ENCODE measurements at regions not wholly inside any gene's neighbourhood (a gene's known extent, or its start where the extent isn't known, plus 50 kb on each side); places are given as distances from the start of the nearest gene placed in this dataset.

- WGBS (ENCODE audit: insufficient coverage, low coverage, missing lambda C conversion rate): 6% methylated on average over 1 of the region's 1 CpG
- Histone ChIP-seq H3K4me1 (replicated peaks in 1 of 2; ENCODE audit: control insufficient read depth in 2 of 2, insufficient read depth in 2 of 2, low read length in 2 of 2) (no peaks in the 10 kb centered on the region), H3K27me3 (ENCODE audit: control insufficient read depth in 2 of 2, insufficient read depth in 2 of 2, low read length in 2 of 2) (no peaks in the 10 kb centered on the region), H3K9me1 (ENCODE audit: control insufficient read depth, insufficient read depth, low read length) (no peaks in the 10 kb centered on the region), H3K79me2 (ENCODE audit: control insufficient read depth, insufficient read depth, low read length) (no peaks in the 10 kb centered on the region), H3K36me3 (ENCODE audit: control insufficient read depth, insufficient read depth, low read length) (no peaks in the 10 kb centered on the region), H4K20me1 (replicated peaks; ENCODE audit: control insufficient read depth, insufficient read depth, low read length) (no peaks in the 10 kb centered on the region), H3K27ac (ENCODE audit: extremely low read depth, low read depth, low read length) (no peak overlapping the region), H3K4me2 (ENCODE audit: insufficient read depth, low read length) (no peak overlapping the region), H2AFZ (ENCODE audit: low read depth, low read length) (no peak overlapping the region), H3K9me3 (replicated peaks; ENCODE audit: control insufficient read depth, insufficient read depth, low read depth, low read length) (no peaks in the 10 kb centered on the region), H3K9ac (ENCODE audit: insufficient read depth in 1 of 2, low read depth in 2 of 2, low read length in 2 of 2) (no peak overlapping the region), H3K4me3 (no peak overlapping the region)
- DNase-seq (ENCODE audit: extremely low read depth in 1 of 4, low spot score in 3 of 4) (no peak), FAIRE-seq (no peak), ATAC-seq (no peak)
- in situ Hi-C loops (cut with MboI): no loop called here
- CTCF ChIA-PET (ENCODE audit: low intra/inter-chr PET ratio): no interaction called here
- TF ChIP-seq TAF7 (tag; IDR thresholded peaks at IDR 0.05): no peak
- TF ChIP-seq NFRKB (IDR thresholded peaks at IDR 0.05; ENCODE audit: low read depth): no peak
- TF ChIP-seq NBN (IDR thresholded peaks at IDR 0.05; ENCODE audit: low read depth): no peak
- no peak for TF ChIP-seq CHD7 (IDR thresholded peaks at IDR 0.05; ENCODE audit: low read depth, low read length)
- no peak for TF ChIP-seq HSF4 (CRISPR knock-in tag; IDR thresholded peaks at IDR 0.05; ENCODE audit: borderline replicate concordance)
- TF ChIP-seq DIDO1 (tag; IDR thresholded peaks at IDR 0.05; ENCODE audit: low read depth): no peak
- TF ChIP-seq TBP (optimal IDR thresholded peaks at IDR 0.05; ENCODE audit: low read depth, low read length): no peak
- no peak for TF ChIP-seq POLR2AphosphoS5 (IDR thresholded peaks at IDR 0.05; ENCODE audit: control insufficient read depth, insufficient read depth, low read depth, low read length)
- BruUV-seq (replicated peaks): no TSS peak
- POLR2A ChIA-PET: no interaction called here
- intact Hi-C loops (cut with micrococcal nuclease): no loop called here
Measured at GRCh38 chr12:64951944-64952343, 127.5 kb downstream of the TBC1D30 start.

Measured in K562 (cell line).